ENCODE measurements at regions not wholly inside any gene's neighbourhood (a gene's known extent, or its start where the extent isn't known, plus 50 kb on each side); places are given as distances from the start of the nearest gene placed in this dataset.

GRCh38 chr5:158304607-158305006 is 445.7 kb upstream of the CLINT1 start:
- Histone ChIP-seq H3K36me3 (no peaks in the 10 kb centered on the region), H3K4me3 (no peak overlapping the region), H3K9me3 (replicated peaks) (no peaks in the 10 kb centered on the region), H3K4me1 (peaks cover 15% of the 10 kb centered on the region), H3K27me3 (ENCODE audit: low read depth) (no peaks in the 10 kb centered on the region), H3K27ac (replicated peaks) (no peak overlapping the region)
- no peak for DNase-seq
- intact Hi-C loops (cut with micrococcal nuclease): no loop called here
- TF ChIP-seq CTCF (IDR thresholded peaks at IDR 0.05; ENCODE audit: borderline replicate concordance): no peak

- DNase-seq: no peak
- H3K4me3 ChIP-seq: no peak overlapping the region
- no peak overlapping the region for H3K27ac ChIP-seq (replicated peaks)
- no peaks in the 10 kb centered on the region for H3K9me3 ChIP-seq (replicated peaks)
- no peaks in the 10 kb centered on the region for H3K36me3 ChIP-seq
- H3K4me1 ChIP-seq: peaks cover 15% of the 10 kb centered on the region
- TF ChIP-seq CTCF (IDR thresholded peaks at IDR 0.05; ENCODE audit: borderline replicate concordance): no peak
- no peaks in the 10 kb centered on the region for H3K27me3 ChIP-seq (ENCODE audit: low read depth)
- intact Hi-C loops (cut with micrococcal nuclease): no loop called here
Observed at GRCh38 chr5:158303883-158304282, 444.9 kb upstream of the CLINT1 start.

GRCh38 chr5:158303275-158303674 is 444.3 kb upstream of the CLINT1 start:
- Histone ChIP-seq H3K36me3 (no peaks in the 10 kb centered on the region), H3K27me3 (ENCODE audit: low read depth) (no peaks in the 10 kb centered on the region), H3K4me3 (no peak overlapping the region), H3K27ac (replicated peaks) (no peak overlapping the region), H3K4me1 (peaks cover 13% of the 10 kb centered on the region), H3K9me3 (replicated peaks) (no peaks in the 10 kb centered on the region)
- no peak for DNase-seq
- no peak for TF ChIP-seq CTCF (IDR thresholded peaks at IDR 0.05; ENCODE audit: borderline replicate concordance)
- intact Hi-C loops (cut with micrococcal nuclease): no loop called here

- H3K27me3 ChIP-seq (ENCODE audit: low read depth): no peaks in the 10 kb centered on the region
- no peak for DNase-seq
- no peak overlapping the region for H3K27ac ChIP-seq (replicated peaks)
- no peaks in the 10 kb centered on the region for H3K36me3 ChIP-seq
- TF ChIP-seq CTCF (IDR thresholded peaks at IDR 0.05; ENCODE audit: borderline replicate concordance): no peak
- peaks cover 8% of the 10 kb centered on the region for H3K9me3 ChIP-seq (replicated peaks)
- peaks cover 7% of the 10 kb centered on the region for H3K4me1 ChIP-seq
- no peak overlapping the region for H3K4me3 ChIP-seq
- intact Hi-C loops (cut with micrococcal nuclease): no loop called here
Observed at GRCh38 chr5:158302029-158302428, 443.1 kb upstream of the CLINT1 start.

GRCh38 chr5:158301186-158301585 is 442.2 kb upstream of the CLINT1 start:
- Histone ChIP-seq H3K27ac (replicated peaks) (no peak overlapping the region), H3K4me1 (peaks cover 6% of the 10 kb centered on the region), H3K36me3 (no peaks in the 10 kb centered on the region), H3K9me3 (replicated peaks) (peaks cover 16% of the 10 kb centered on the region), H3K4me3 (no peak overlapping the region), H3K27me3 (ENCODE audit: low read depth) (no peaks in the 10 kb centered on the region)
- no peak for TF ChIP-seq CTCF (IDR thresholded peaks at IDR 0.05; ENCODE audit: borderline replicate concordance)
- intact Hi-C loops (cut with micrococcal nuclease): no loop called here
- DNase-seq: no peak

GRCh38 chr5:158300256-158300655 is 441.3 kb upstream of the CLINT1 start:
- DNase-seq: no peak
- Histone ChIP-seq H3K4me1 (no peaks in the 10 kb centered on the region), H3K36me3 (no peaks in the 10 kb centered on the region), H3K27ac (replicated peaks) (no peak overlapping the region), H3K9me3 (replicated peaks) (peaks cover 16% of the 10 kb centered on the region), H3K4me3 (no peak overlapping the region), H3K27me3 (ENCODE audit: low read depth) (no peaks in the 10 kb centered on the region)
- TF ChIP-seq CTCF (IDR thresholded peaks at IDR 0.05; ENCODE audit: borderline replicate concordance): no peak
- intact Hi-C loops (cut with micrococcal nuclease): no loop called here

Measured in left ventricle myocardium inferior (tissue), 1 donor.